PC-3 (cell line): ENCODE measurements at regions not wholly inside any gene's neighbourhood (a gene's known extent, or its start where the extent isn't known, plus 50 kb on each side); places are given as distances from the start of the nearest gene placed in this dataset.
A peak's percentile ranks its signal among the peaks of the same experiment; 100 is the strongest.

Experiments
- ATAC-seq: fragments of 200-7000 bp; cut with Tn5 transposase; 2 replicates; pipeline ENCODE4 v1.9.1; 2020; ENCODE audit warnings: mild to moderate bottlenecking, moderate library complexity
- BruUV-seq: library from RNA; stranded (reverse); fragments of 400-500 nt; replicated peaks from 2 replicates; lab custom pipeline; 2021; lab: Mats Ljungman, UMichigan
- CTCF ChIA-PET: fragments of 300-600 bp; sonication (Branson Sonifier 250); formaldehyde crosslinking; loops from one replicate; lab custom pipeline; 2022; ENCODE audit warnings: antibody characterized with exemption; lab: Charles Lee
- POLR2A ChIA-PET: fragments of 300-600 bp; sonication (Branson Sonifier 250); formaldehyde crosslinking; loops from one replicate; lab custom pipeline; 2022; ENCODE audit warnings: antibody characterized with exemption; ENCODE audit not compliant: unreplicated experiment; lab: Charles Lee
- DNase-seq: peaks from one replicate; pipeline ENCODE4 v3.0.0-alpha.2; 2015
- H2AFZ ChIP-seq: fragments of 300-600 bp; sonication (generic); 2 replicates; pipeline ENCODE4 v1.6.0; 2016; ENCODE audit warnings: antibody characterized with exemption, low read length
- H3F3A ChIP-seq: fragments of 300-600 bp; sonication (generic); one replicate; pipeline ENCODE4 v1.6.0; 2017; ENCODE audit warnings: antibody characterized with exemption, low read length, control low read depth, mild to moderate bottlenecking; ENCODE audit not compliant: unreplicated experiment
- H3K27ac ChIP-seq: fragments of 300-600 bp; sonication (generic); 2 replicates; pipeline ENCODE4 v1.5.1; 2016; ENCODE audit warnings: mild to moderate bottlenecking, low read length
- H3K27me3 ChIP-seq: fragments of 300-600 bp; sonication (generic); 2 replicates; pipeline ENCODE4 v1.6.1; 2016; ENCODE audit warnings: low read length, mixed read lengths
- H3K36me3 ChIP-seq: fragments of 300-600 bp; sonication (generic); 2 replicates; pipeline ENCODE4 v1.6.1; 2016; ENCODE audit warnings: low read depth, mixed run types, low read length, mixed read lengths
- H3K4me1 ChIP-seq: fragments of 300-600 bp; sonication (generic); 2 replicates; pipeline ENCODE4 v1.5.1; 2016; ENCODE audit warnings: low read length; ENCODE audit not compliant: insufficient read depth
- H3K4me2 ChIP-seq: fragments of 300-600 bp; sonication (generic); 2 replicates; pipeline ENCODE4 v1.6.0; 2016; ENCODE audit warnings: low read length
- H3K4me3 ChIP-seq: fragments of 300-600 bp; sonication (generic); 2 replicates; pipeline ENCODE4 v1.5.1; 2016; ENCODE audit warnings: mild to moderate bottlenecking, low read length, mixed read lengths
- H3K79me2 ChIP-seq: fragments of 300-600 bp; sonication (generic); 2 replicates; pipeline ENCODE4 v1.6.1; 2017; ENCODE audit warnings: low read length, mixed read lengths
- H3K9ac ChIP-seq: fragments of 300-600 bp; sonication (generic); 2 replicates; pipeline ENCODE4 v1.6.0; 2016; ENCODE audit warnings: mild to moderate bottlenecking, low read length
- H3K9me2 ChIP-seq: fragments of 300-600 bp; sonication (generic); replicated peaks from 2 replicates; pipeline ENCODE4 v1.6.1; 2016; ENCODE audit warnings: mixed run types, low read length, mixed read lengths
- H3K9me3 ChIP-seq: fragments of 300-600 bp; sonication (generic); 2 replicates; pipeline ENCODE4 v1.6.1; 2016; ENCODE audit warnings: low read length, mixed read lengths
- H4K20me1 ChIP-seq: fragments of 300-600 bp; sonication (generic); 2 replicates; pipeline ENCODE4 v1.6.1; 2016; ENCODE audit warnings: low read length, mixed read lengths
- CTCF ChIP-seq: fragments of 300-600 bp; sonication (generic); conservative IDR thresholded peaks from 2 replicates; pipeline ENCODE4 v1.5.1; 2017; ENCODE audit warnings: antibody characterized with exemption, low read depth, mild to moderate bottlenecking, low read length
- EZH2 ChIP-seq: fragments of 300-600 bp; sonication (generic); IDR thresholded peaks from one replicate; pipeline ENCODE4 v1.6.1; 2017; ENCODE audit warnings: antibody characterized with exemption, mild to moderate bottlenecking, low read length; ENCODE audit not compliant: unreplicated experiment
- EZH2phosphoT487 ChIP-seq: fragments of 300-600 bp; sonication (generic); IDR thresholded peaks from 2 replicates; pipeline ENCODE4 v1.6.1; 2018; ENCODE audit warnings: mild to moderate bottlenecking, antibody characterized with exemption, low read length, borderline replicate concordance
- intact Hi-C: fragments of 100-400 bp; cut with micrococcal nuclease; formaldehyde crosslinking; loops from 2 replicates; pipeline ENCODE4 v1.9.0; 2023

DNA sequence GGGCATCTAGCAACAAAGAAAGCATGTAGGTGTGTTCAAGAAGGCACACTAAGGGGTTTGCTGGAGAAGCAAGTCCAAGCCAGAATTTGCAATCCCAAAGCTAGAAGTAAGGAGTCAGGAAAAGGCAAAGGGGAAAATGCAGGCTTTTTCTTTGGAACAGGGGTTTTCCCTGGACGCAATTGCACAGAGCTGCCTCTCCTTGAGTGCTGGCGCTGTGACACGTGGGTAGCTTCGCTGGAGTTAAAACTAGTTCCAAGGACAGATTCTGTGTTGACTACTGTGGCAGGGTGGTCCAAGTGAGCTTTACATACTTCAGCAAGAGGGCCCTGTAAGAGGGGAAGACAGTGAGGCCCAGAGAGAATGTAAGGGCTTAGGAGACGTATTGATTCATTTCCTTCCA is 277.1 kb downstream of the ADGRA3 start:
- intact Hi-C loops: no loop called here
- no peak for DNase-seq
- CTCF ChIA-PET: no interaction called here

GRCh38 chr4:22237846-22238494 is 277.9 kb downstream of the ADGRA3 start:
- H3K36me3 ChIP-seq: no peaks in the 10 kb centered on the region
- H3K27me3 ChIP-seq: no peaks in the 10 kb centered on the region
- H3K9me2 ChIP-seq: no peaks in the 10 kb centered on the region
- TF ChIP-seq CTCF (no peak), EZH2 (no peak), EZH2phosphoT487 (no peak)
- H3K79me2 ChIP-seq: no peaks in the 10 kb centered on the region
- H3K4me2 ChIP-seq: peak overlapping the region; percentile 51; the same call in 1 of the 2 replicates
- intact Hi-C loops: no loop called here
- BruUV-seq: no TSS peak
- ChIA-PET CTCF (no interaction called here), POLR2A (no interaction called here)
- H3K4me3 ChIP-seq: peak overlapping the region; percentile 12; the same call in 1 of the 2 replicates
- no peaks in the 10 kb centered on the region for H4K20me1 ChIP-seq
- H2AFZ ChIP-seq: no peak overlapping the region
- no peak for DNase-seq
- ATAC-seq: no peak
- no peaks in the 10 kb centered on the region for H3K4me1 ChIP-seq
- no peak overlapping the region for H3K9ac ChIP-seq
- H3K9me3 ChIP-seq: no peaks in the 10 kb centered on the region
- no peak overlapping the region for H3K27ac ChIP-seq
- no peaks in the 10 kb centered on the region for H3F3A ChIP-seq

More for the DNA sequence above, 277.1 kb downstream of the ADGRA3 start:
- no TSS peak for BruUV-seq
- H3K4me1 ChIP-seq: no peaks in the 10 kb centered on the region
- POLR2A ChIA-PET: no interaction called here
- no peak overlapping the region for H3K4me2 ChIP-seq
- H3K4me3 ChIP-seq: no peak overlapping the region
- no peaks in the 10 kb centered on the region for H3K9me2 ChIP-seq
- no peak overlapping the region for H3K9ac ChIP-seq
- no peaks in the 10 kb centered on the region for H3K79me2 ChIP-seq
- H3K9me3 ChIP-seq: no peaks in the 10 kb centered on the region
- no peak overlapping the region for H2AFZ ChIP-seq
- no peak for TF ChIP-seq EZH2phosphoT487
- no peak for TF ChIP-seq CTCF
- TF ChIP-seq EZH2: no peak
- no peaks in the 10 kb centered on the region for H3K36me3 ChIP-seq
- no peak for ATAC-seq
- H3F3A ChIP-seq: no peaks in the 10 kb centered on the region
- H4K20me1 ChIP-seq: no peaks in the 10 kb centered on the region
- H3K27me3 ChIP-seq: no peaks in the 10 kb centered on the region
- H3K27ac ChIP-seq: no peak overlapping the region

DNA sequence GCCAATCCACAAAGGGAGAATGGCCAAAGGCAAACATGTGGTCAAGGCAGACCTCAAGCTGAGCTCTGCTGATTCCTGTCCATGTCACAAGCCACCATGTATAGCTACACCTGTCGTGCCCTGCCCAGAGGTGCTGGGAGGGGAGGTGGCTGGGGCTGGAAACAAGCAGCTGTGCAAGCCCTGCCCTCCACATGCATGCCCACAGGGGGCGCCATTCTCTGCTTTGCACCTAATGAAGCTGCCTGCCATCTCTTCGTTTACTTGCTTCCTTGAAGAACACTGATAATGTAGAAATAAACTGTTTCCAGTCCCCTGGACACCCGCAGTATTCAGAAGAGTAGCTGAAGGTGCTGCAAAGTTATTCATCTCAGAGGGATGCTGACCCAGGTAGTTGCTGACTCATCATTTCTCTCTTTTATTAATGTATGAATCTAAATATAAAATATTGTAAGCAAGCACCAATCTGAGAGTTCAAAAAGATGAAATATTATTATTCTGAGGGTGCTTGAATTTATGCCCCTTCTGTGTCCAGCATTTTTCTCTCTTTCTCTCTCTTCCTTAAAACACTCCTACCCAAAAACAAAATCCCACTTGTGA is 278.6 kb downstream of the ADGRA3 start:
- POLR2A ChIA-PET: no interaction called here
- Histone ChIP-seq H3K9me2 (no peaks in the 10 kb centered on the region), H3K27ac (no peak overlapping the region), H3K9ac (no peak overlapping the region), H2AFZ (no peak overlapping the region), H3K9me3 (no peaks in the 10 kb centered on the region), H3K27me3 (no peaks in the 10 kb centered on the region), H3K4me3 (peak overlapping the region; percentile 12; the same call in 1 of the 2 replicates), H3K4me2 (peak overlapping the region; percentile 51; the same call in 1 of the 2 replicates), H3K36me3 (no peaks in the 10 kb centered on the region), H3K79me2 (no peaks in the 10 kb centered on the region), H4K20me1 (no peaks in the 10 kb centered on the region), H3K4me1 (no peaks in the 10 kb centered on the region), H3F3A (no peaks in the 10 kb centered on the region)
- TF ChIP-seq EZH2phosphoT487 (no peak), CTCF (peak; percentile 70)
- intact Hi-C loops: no loop called here
- no peak for ATAC-seq
- BruUV-seq: no TSS peak
- CTCF ChIA-PET: no interaction called here
- peak; percentile 37 for DNase-seq
